Nephron progenitor cell (in vitro differentiated cells): ENCODE measurements at regions not wholly inside any gene's neighbourhood (a gene's known extent, or its start where the extent isn't known, plus 50 kb on each side); places are given as distances from the start of the nearest gene placed in this dataset.

Experiments used
- DNase-seq: peaks from one replicate; pipeline ENCODE4 v3.0.0; 2021
- H3K27ac Mint-ChIP-seq: 2 replicates; pipeline ENCODE4 v1.8.0; 2021; ENCODE audit warnings: mild to moderate bottlenecking, moderate library complexity, mixed read lengths
- H3K27me3 Mint-ChIP-seq: 2 replicates; pipeline ENCODE4 v1.8.0; 2021; ENCODE audit warnings: mild to moderate bottlenecking, low read depth, mixed read lengths; ENCODE audit not compliant: poor library complexity
- H3K36me3 Mint-ChIP-seq: 2 replicates; pipeline ENCODE4 v1.8.0; 2021; ENCODE audit warnings: low read depth, mixed read lengths
- H3K4me1 Mint-ChIP-seq: 2 replicates; pipeline ENCODE4 v1.8.0; 2021; ENCODE audit warnings: mixed read lengths
- H3K4me3 Mint-ChIP-seq: 2 replicates; pipeline ENCODE4 v1.8.0; 2021; ENCODE audit warnings: mild to moderate bottlenecking, moderate library complexity, mixed read lengths
- H3K9me3 Mint-ChIP-seq: 2 replicates; pipeline ENCODE4 v1.8.0; 2021; ENCODE audit warnings: mild to moderate bottlenecking, moderate library complexity, mixed read lengths
- TF ChIP-seq, protein P1 (sequence below): fragments of 200-600 bp; sonication (generic); IDR thresholded peaks from 2 replicates; pipeline ENCODE4 v1.5.0; 2021; ENCODE audit warnings: antibody characterized with exemption

DNA sequence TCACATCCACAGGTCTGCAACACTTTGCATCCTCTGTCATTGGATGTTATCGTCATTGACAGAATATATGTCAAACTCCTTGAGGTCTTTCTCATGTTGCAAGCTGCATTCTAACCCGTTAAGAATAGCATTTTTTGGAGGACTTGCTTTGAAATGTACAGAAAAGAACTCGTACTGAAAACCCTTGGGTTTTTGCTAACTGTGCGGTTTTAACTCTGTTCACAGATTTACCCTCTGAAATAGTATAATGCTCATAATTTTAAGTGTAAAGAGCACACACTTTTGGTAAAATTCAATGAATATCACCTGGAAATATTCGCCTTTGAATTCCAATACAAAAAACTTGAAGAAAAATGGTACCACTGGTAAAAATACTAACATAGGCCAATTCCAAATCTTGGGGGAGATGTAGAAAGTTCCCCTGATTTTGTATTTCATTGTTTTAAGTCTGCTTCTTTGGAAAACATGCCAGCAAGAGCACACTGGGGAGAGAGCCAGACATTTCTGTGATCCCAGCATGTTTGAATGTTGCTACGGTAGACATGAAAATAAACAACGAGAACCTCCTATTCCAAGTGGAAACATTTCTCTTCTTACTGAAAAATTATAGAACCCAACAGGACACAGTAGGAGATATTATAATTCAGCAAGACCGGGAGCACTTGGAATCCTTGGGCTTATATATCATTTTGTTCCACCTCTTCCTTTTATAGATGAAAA is 446.0 kb downstream of the AEBP2 start:
- DNase-seq, result no peak
- no peaks in the 10 kb centered on the region for H3K27me3 Mint-ChIP-seq
- no peaks in the 10 kb centered on the region for H3K4me1 Mint-ChIP-seq
- peaks cover 8% of the 10 kb centered on the region for H3K9me3 Mint-ChIP-seq
- TF ChIP-seq, protein P1, sequence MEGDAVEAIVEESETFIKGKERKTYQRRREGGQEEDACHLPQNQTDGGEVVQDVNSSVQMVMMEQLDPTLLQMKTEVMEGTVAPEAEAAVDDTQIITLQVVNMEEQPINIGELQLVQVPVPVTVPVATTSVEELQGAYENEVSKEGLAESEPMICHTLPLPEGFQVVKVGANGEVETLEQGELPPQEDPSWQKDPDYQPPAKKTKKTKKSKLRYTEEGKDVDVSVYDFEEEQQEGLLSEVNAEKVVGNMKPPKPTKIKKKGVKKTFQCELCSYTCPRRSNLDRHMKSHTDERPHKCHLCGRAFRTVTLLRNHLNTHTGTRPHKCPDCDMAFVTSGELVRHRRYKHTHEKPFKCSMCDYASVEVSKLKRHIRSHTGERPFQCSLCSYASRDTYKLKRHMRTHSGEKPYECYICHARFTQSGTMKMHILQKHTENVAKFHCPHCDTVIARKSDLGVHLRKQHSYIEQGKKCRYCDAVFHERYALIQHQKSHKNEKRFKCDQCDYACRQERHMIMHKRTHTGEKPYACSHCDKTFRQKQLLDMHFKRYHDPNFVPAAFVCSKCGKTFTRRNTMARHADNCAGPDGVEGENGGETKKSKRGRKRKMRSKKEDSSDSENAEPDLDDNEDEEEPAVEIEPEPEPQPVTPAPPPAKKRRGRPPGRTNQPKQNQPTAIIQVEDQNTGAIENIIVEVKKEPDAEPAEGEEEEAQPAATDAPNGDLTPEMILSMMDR, result no peak
- peaks cover 6% of the 10 kb centered on the region for H3K36me3 Mint-ChIP-seq
- H3K27ac Mint-ChIP-seq, result no peak overlapping the region
- H3K4me3 Mint-ChIP-seq, result no peak overlapping the region

DNA sequence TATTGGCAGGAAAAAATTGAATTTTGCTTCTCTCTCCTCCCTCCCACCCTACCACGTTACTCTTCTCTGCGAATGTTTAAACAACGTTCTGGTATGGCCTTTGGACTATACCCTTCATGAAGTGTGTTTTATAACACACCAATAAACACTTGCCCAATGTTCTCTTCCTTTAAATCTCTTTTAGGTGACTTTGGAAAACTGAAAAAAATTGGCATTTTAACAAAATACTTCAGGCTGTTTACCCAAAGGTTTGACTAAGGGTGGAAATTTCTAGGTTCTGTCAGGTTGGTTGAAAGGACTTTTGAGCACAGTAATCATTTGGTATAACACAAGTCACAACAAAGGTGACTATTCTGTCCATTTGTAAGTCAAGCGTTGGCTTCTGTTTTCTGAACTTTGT is 446.8 kb downstream of the AEBP2 start:
- H3K27ac Mint-ChIP-seq, result no peak overlapping the region
- H3K4me1 Mint-ChIP-seq, result peaks cover under 1% of the 10 kb centered on the region
- TF ChIP-seq, protein P1, result no peak
- H3K9me3 Mint-ChIP-seq, result peaks cover 8% of the 10 kb centered on the region
- no peaks in the 10 kb centered on the region for H3K27me3 Mint-ChIP-seq
- peaks cover 6% of the 10 kb centered on the region for H3K36me3 Mint-ChIP-seq
- DNase-seq, result no peak
- no peak overlapping the region for H3K4me3 Mint-ChIP-seq

DNA sequence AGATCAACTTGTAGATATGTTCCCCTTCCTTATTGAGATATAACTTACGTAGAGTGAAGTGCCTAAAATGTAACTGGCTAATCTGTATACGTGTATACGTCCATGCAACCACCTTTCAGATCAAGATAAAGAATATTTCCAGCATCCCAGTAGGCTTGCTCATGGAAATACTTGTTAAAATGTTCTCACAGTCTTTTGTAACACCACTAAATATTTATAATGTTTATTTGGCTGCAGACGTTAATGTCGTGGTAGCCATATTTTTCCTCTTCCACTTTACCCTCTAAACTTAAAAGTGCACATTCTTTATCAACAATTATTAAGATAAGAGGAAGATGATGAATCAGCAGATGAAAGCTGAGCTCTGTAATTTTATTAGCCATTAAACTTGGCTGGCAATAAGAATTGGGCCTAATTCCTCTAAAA is 447.4 kb downstream of the AEBP2 start:
- Mint-ChIP-seq H3K9me3 (peaks cover 8% of the 10 kb centered on the region), H3K27ac (no peak overlapping the region), H3K4me1 (peaks cover 5% of the 10 kb centered on the region), H3K36me3 (peaks cover 6% of the 10 kb centered on the region), H3K27me3 (no peaks in the 10 kb centered on the region), H3K4me3 (no peak overlapping the region)
- no peak for DNase-seq
- TF ChIP-seq, protein P1, result no peak

DNA sequence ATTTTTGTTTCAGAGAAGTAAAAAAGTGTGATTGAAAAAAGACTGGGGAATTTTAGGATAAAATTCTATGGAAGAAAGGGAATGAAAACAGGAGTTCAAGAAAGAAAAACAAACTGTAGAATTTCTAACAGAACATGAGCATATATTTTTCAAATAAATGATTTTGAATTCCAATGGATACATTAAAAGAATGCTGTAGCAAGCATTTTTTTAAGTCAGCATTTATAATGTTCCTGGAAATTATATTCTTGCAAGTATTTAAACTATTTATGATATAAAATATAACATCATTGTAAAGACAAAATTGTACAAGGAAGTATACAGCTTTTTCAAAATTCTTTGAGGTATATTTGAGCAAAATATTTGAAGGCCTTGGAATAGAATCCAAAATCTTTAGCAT is 450.7 kb downstream of the AEBP2 start:
- no peak for DNase-seq
- TF ChIP-seq, protein P1, result no peak
- H3K27ac Mint-ChIP-seq, result no peak overlapping the region
- no peaks in the 10 kb centered on the region for H3K36me3 Mint-ChIP-seq
- H3K27me3 Mint-ChIP-seq, result no peaks in the 10 kb centered on the region
- no peak overlapping the region for H3K4me3 Mint-ChIP-seq
- peaks cover 10% of the 10 kb centered on the region for H3K4me1 Mint-ChIP-seq
- H3K9me3 Mint-ChIP-seq, result no peaks in the 10 kb centered on the region

DNA sequence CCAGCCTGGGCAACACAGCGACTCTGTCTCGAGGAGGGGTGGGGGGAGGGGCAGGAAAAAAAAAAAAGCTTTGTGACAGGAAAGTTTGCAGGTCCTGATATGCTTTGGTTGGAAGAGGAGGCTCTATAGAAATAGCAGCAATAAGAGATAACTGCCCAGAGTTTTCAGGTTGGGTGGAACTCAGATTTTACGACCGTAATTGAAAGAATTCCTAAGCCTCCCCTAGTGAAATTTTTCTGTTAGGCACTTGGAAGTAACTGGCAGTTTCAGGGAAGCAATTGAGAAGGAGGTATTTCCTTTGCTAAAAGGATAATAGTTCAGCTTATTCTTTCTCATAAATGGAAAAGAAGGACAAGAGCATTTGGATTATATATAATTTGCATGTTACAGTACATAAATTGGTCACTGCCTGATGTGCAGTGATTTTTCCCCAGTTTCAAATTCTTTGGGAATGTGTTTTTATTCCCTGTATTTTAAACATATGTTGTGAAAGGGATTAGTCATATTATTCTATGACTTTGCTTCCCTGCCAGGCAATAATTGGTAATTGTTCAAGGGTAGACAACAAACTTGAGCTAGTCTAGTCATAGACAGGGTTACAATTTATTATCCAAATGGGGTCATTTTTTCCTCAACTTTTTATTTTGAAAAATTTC is 452.8 kb downstream of the AEBP2 start:
- Mint-ChIP-seq H3K27ac (no peak overlapping the region), H3K9me3 (no peaks in the 10 kb centered on the region), H3K4me3 (no peak overlapping the region), H3K27me3 (no peaks in the 10 kb centered on the region), H3K36me3 (no peaks in the 10 kb centered on the region), H3K4me1 (peaks cover 10% of the 10 kb centered on the region)
- TF ChIP-seq, protein P1, result no peak
- DNase-seq, result no peak

DNA sequence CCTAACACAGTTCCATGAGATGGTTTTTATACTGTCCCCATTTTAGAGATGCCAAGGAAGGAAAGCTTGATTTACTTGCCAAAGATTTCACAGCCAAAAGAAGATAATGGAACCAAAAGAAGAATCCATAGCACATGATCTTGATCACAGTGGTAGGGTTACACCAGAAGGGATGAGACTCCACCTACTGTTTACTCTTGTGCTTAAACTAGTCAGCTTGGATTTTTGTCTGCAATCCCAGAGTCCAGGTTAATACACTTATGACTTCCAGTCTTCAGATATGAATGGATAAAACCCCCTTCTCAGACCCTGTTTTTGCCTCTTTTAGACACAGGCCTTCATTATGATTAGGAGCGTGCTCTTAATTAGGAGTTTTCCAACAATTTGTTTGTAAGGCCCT is 454.2 kb downstream of the AEBP2 start:
- H3K9me3 Mint-ChIP-seq, result no peaks in the 10 kb centered on the region
- no peak for DNase-seq
- H3K4me3 Mint-ChIP-seq, result no peak overlapping the region
- H3K27ac Mint-ChIP-seq, result no peak overlapping the region
- H3K36me3 Mint-ChIP-seq, result no peaks in the 10 kb centered on the region
- H3K27me3 Mint-ChIP-seq, result peaks cover 6% of the 10 kb centered on the region
- TF ChIP-seq, protein P1, result no peak
- peaks cover 10% of the 10 kb centered on the region for H3K4me1 Mint-ChIP-seq
